ENCODE measurements at regions not wholly inside any gene's neighbourhood (a gene's known extent, or its start where the extent isn't known, plus 50 kb on each side); places are given as distances from the start of the nearest gene placed in this dataset.

- DNase-seq (ENCODE audit: low read depth), result no peak
These were observed 317.9 kb upstream of the RBFOX1 start for GRCh38 chr16:7014756-7015155.

DNA sequence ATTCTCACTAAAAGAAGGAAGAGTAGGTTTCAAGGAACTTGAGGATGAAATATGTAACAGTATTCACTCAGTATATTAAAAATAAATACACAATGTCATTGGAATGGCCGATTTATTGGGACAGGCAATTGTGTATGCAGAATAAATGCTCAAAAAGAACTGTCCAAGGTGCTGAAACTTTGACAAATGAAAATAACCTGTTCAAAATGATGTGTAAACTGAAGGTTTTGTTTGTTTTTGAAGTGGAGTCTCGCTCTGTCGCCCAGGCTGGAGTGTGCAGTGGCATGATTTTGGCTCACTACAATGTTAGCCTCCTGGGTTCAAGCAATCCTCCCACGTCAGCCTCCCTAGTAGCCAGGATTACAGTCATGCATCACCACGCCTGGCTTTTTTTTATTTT, 318.7 kb upstream of the RBFOX1 start:
- no peak for DNase-seq (ENCODE audit: low read depth)

GRCh38 chr16:7004266-7004665, 328.4 kb upstream of the RBFOX1 start:
- no peak for DNase-seq (ENCODE audit: low read depth)

GRCh38 chr16:6993544-6993943, 339.1 kb upstream of the RBFOX1 start:
- DNase-seq (ENCODE audit: low read depth), result no peak

DNA sequence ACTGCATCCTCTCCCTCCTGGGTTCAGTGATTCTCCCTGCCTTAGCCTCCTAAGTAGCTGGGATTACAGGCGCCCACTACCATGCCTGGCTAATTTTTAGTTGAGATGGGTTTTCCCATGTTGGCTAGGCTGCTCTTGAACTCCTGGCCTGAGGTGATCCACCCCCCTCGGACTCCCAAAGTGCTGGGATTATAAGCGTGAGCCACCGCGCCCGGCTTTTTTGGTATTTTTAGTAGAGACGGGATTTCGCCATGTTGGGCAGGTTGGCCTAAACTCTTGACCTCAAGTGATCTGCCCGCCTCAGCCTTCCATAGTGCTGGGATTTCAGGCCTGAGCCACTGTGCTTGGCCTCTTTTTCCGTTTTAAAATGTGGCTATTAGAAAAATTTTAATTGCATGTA, 343.8 kb upstream of the RBFOX1 start:
- no peak for DNase-seq (ENCODE audit: low read depth)

GRCh38 chr16:6977916-6978315, 354.7 kb upstream of the RBFOX1 start:
- no peak for DNase-seq (ENCODE audit: low read depth)

DNA sequence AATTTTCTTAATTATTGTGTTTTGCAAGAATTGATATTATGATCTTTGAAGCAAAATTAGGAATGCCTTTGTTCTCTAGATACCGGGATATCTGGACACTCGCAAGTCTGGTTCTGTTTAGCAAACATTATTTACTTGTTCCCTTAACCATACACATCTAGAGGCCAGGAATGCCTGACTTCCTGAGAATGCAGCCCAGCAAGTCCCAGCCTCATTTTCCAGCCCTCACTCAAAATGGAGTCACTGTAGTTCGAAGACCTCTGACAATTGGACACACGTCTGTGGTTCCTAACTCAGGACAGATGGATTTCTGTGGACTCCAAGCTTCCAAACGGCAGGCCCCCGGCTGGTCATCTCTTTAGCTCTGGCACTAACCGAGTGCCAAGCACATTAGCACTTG, 355.4 kb upstream of the RBFOX1 start:
- no peak for DNase-seq (ENCODE audit: low read depth)

GRCh38 chr16:6976716-6977115, 355.9 kb upstream of the RBFOX1 start:
- DNase-seq (ENCODE audit: low read depth), result no peak

DNA sequence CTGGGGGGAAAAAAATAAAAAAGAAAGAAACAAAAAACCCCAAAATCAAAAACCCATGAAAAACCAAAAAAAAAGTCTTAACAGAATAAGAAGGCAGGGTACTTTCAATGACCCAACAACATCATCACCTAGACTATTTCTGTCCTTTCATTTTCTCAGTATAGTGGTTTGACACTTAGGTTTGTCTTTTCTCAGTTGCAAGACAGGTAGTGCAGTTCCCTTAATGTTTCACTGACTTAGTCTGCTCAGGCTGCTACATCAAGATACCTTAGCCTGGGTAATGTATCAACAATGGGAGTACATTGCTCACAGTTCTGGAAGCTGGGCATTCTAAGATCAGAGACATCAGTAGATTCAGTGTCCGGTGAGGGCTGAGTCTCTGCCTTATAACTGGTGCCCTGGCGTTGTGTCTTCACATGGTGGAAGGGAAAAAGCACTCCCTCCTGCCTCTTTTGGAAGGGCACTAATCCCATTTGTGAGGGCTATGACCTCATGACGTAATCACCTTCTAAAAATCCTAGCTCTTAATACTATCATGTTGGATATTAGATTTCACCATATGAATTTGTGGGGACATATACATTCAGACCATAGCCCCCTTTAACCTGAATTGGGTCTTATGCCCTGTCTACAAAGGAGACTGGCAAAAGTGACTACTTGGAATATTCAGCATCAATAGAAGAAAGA, 362.3 kb upstream of the RBFOX1 start:
- no peak for DNase-seq (ENCODE audit: low read depth)

GRCh38 chr16:6969594-6969993, 363.1 kb upstream of the RBFOX1 start:
- no peak for DNase-seq (ENCODE audit: low read depth)

GRCh38 chr16:6967796-6968320, 364.8 kb upstream of the RBFOX1 start:
- DNase-seq (ENCODE audit: low read depth), result no peak

GRCh38 chr16:6966925-6967324, 365.7 kb upstream of the RBFOX1 start:
- no peak for DNase-seq (ENCODE audit: low read depth)

DNA sequence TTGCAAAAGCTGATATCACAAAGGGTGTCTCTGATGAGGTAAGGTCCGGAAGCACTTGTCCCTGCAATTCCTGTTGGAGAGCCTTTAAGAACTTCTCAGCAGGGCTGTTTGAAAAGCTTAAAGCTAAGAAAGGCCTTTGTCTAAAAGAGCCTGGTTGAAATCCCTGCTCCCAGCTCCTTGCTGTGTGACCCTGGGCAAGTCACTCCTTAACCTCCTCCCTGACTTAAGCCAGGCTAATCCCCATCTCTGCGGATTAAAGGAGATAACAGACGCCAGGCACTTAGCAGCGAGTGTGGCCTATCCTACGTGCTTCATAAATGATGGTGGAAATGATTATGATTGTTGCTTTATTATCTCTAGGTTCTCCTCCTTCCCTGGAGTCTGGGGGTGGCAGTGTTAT, 368.0 kb upstream of the RBFOX1 start:
- no peak for DNase-seq (ENCODE audit: low read depth)

GRCh38 chr16:6961704-6962103, 370.9 kb upstream of the RBFOX1 start:
- no peak for DNase-seq (ENCODE audit: low read depth)

GRCh38 chr16:6958184-6958583, 374.5 kb upstream of the RBFOX1 start:
- no peak for DNase-seq (ENCODE audit: low read depth)

GRCh38 chr16:6957681-6958080, 375.0 kb upstream of the RBFOX1 start:
- DNase-seq (ENCODE audit: low read depth), result no peak

DNA sequence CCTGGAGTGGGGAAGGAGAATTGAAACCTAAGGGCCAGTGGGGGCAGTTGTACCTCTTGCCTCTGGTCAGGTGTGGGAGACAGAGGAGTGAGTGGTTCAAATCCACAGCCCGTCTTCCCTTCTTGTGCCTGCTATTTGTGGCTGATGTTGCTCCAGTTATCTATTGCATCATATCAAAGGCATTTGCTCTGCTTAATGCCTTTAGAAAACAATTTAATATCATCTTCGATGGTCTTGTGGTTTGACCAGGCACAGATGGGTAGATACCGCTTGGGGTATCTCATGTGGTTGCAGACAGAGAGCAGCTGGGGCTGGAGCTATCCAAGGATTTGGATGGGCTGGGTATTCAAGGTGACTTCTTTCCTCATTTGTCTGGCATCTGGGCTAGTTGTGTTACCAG, 376.1 kb upstream of the RBFOX1 start:
- DNase-seq (ENCODE audit: low read depth), result no peak

GRCh38 chr16:6955303-6955702, 377.3 kb upstream of the RBFOX1 start:
- DNase-seq (ENCODE audit: low read depth), result no peak

- no peak for DNase-seq (ENCODE audit: low read depth)
These were observed 383.4 kb upstream of the RBFOX1 start for GRCh38 chr16:6949240-6949639.

DNA sequence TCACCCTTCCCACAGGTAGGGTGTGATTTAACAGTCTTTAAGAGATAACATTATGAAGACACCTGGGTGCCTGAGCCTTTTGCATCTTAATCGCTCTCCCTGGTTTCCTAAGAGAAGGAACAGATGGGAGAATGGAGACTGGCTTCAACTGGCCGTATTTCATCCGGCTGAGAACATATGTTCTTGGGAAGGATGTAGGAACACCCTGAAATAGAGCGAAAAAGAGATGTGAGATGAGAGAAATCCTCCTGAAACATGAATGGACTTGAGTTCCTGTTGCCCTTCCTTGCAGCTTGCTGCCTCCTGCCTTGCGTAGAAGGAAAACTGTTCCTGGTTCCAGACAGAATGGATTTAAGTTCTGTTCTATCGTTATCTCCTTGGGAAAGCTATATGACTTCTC, 385.4 kb upstream of the RBFOX1 start:
- no peak for DNase-seq (ENCODE audit: low read depth)

DNA sequence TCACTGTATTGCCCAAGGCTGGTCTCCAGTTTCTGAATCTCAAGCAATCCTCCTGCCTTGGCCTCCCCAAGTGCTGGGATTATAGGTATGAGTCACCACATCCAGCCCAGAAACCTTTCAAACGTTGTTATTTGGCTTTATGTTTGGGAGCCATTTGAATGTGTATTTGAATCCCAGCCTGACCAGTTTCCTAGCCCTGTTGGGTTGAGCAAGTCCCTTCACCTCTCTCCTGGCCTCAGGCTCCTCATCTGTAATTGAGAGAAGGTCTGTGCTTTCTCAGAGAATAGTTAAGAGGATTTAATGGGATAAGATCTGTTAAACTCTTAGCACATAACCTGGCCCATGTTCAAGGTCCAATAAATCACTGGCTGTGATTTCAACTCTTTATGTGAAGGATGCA, 385.8 kb upstream of the RBFOX1 start:
- DNase-seq (ENCODE audit: low read depth), result no peak

DNA sequence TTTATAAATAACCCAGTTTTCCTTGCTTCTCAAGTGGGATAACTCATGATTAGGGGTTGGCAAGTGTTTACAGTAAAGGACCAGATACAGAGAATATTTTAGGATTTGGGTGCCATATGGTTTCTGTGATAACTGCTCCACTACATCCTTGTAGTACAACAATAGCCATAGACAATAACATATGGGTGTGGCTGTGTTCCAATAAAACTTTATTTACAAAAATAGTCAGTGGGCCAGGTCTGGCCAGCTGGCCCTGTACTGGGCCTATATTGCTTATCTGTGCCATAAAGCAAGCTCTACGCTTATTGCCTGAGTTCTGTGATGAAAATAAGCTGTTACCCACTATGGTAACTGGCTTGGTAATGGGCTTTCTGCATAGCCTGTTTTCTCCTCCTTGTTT, 386.5 kb upstream of the RBFOX1 start:
- no peak for DNase-seq (ENCODE audit: low read depth)

DNA sequence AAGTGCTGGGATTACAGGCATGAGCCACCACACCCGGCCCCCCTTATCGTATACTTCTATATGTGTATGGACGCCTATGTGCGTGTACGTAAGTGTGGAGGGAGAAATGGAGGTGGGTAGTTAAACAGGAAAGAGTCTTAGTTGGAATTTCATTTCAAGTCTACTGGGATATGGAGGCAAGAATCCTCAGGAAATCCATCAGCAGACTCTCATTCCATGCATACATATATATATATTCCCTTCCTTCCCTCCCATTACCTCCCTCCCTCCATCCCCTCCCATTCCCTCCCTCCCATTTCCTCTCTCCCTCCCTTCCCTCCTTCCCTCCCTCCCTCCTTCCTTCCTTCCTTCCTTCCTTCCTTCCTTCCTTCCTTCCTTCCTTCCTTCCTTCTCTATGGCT, 391.7 kb upstream of the RBFOX1 start:
- no peak for DNase-seq (ENCODE audit: low read depth)

- DNase-seq (ENCODE audit: low read depth), result no peak
These were observed 395.0 kb upstream of the RBFOX1 start for GRCh38 chr16:6937641-6938040.

Data from non-pigmented ciliary epithelial cell (primary cell).